ENCODE measurements at regions not wholly inside any gene's neighbourhood (a gene's known extent, or its start where the extent isn't known, plus 50 kb on each side); places are given as distances from the start of the nearest gene placed in this dataset.

GRCh38 chr12:71315328-71315985, 124.1 kb upstream of the LGR5 start (continued):
- TF ChIP-seq NR2F1 (CRISPR knock-in tag; IDR thresholded peaks at IDR 0.05), result no peak
- no peak for TF ChIP-seq ZFP91 (CRISPR knock-in tag; IDR thresholded peaks at IDR 0.05; ENCODE audit: borderline replicate concordance)
- TF ChIP-seq ZSCAN20 (CRISPR knock-in tag; IDR thresholded peaks at IDR 0.05; ENCODE audit: borderline replicate concordance), result no peak
- TF ChIP-seq JARID2 (CRISPR knock-in tag; IDR thresholded peaks at IDR 0.05; ENCODE audit: insufficient replicate concordance), result no peak
- TF ChIP-seq DMAP1 (CRISPR knock-in tag; IDR thresholded peaks at IDR 0.05), result no peak
- TF ChIP-seq ZNF10 (CRISPR knock-in tag; IDR thresholded peaks at IDR 0.05; ENCODE audit: borderline replicate concordance, low read depth), result no peak
- no peak for TF ChIP-seq SNAPC5 (CRISPR knock-in tag; IDR thresholded peaks at IDR 0.05; ENCODE audit: borderline replicate concordance)
- TF ChIP-seq MLLT10 (CRISPR knock-in tag; IDR thresholded peaks at IDR 0.05), result no peak

- no peak overlapping the region for H3K4me2 ChIP-seq (ENCODE audit: low read depth, low read length)
- no peaks in the 10 kb centered on the region for H3K36me3 ChIP-seq (replicated peaks in 1 of 2; ENCODE audit: control insufficient read depth in 1 of 2, insufficient read depth in 2 of 2, low read length in 2 of 2)
- in situ Hi-C loops (cut with HindIII; ENCODE audit: extremely low pct_ligation_motif_present, low pct_unique_long_range_greater_than_20kb) (no loop called here), intact Hi-C loops (cut with micrococcal nuclease; ENCODE audit: unreplicated experiment) (no loop called here)
- no TSS peak for BruUV-seq (replicated peaks)
- no peaks in the 10 kb centered on the region for H3K4me1 ChIP-seq (ENCODE audit: insufficient read depth, low read length)
- no peaks in the 10 kb centered on the region for H3K79me2 ChIP-seq (ENCODE audit: insufficient read depth, low read length)
- CTCF ChIA-PET (ENCODE audit: low intra/inter-chr PET ratio, low total read pairs), result no interaction called here
- H2AFZ ChIP-seq (ENCODE audit: low read length), result no peak overlapping the region
- ATAC-seq, result no peak
- no peak overlapping the region for H3K4me3 ChIP-seq (replicated peaks in 1 of 3; ENCODE audit: insufficient read depth in 1 of 3, low read depth in 2 of 3, low read length in 3 of 3)
- H3K9me3 ChIP-seq (ENCODE audit: low read length), result no peaks in the 10 kb centered on the region
- no peak for FAIRE-seq
- H3K27ac ChIP-seq (ENCODE audit: extremely low read length, insufficient read depth, low read length), result no peak overlapping the region
- 16% methylated on average over 3 of the region's 3 CpGs for WGBS (ENCODE audit: low lambda C conversion rate)
- H4K20me1 ChIP-seq (ENCODE audit: insufficient read depth, low read length), result no peaks in the 10 kb centered on the region
- no peaks in the 10 kb centered on the region for H3K27me3 ChIP-seq (ENCODE audit: control insufficient read depth in 1 of 2, insufficient read depth in 2 of 2, low read length in 2 of 2)
- no peak overlapping the region for H3K9ac ChIP-seq (ENCODE audit: insufficient read depth, low read depth, low read length)
- no peak for DNase-seq (ENCODE audit: low spot score)
- POLR2A ChIA-PET, result no interaction called here
- TF ChIP-seq HNF4G (IDR thresholded peaks at IDR 0.05; ENCODE audit: borderline replicate concordance, low read depth, low read length) (no peak), HNF4G (CRISPR knock-in tag; IDR thresholded peaks at IDR 0.05; ENCODE audit: borderline replicate concordance, low read depth) (no peak), HINFP (CRISPR knock-in tag; IDR thresholded peaks at IDR 0.05; ENCODE audit: low read depth) (no peak), ZSCAN12 (CRISPR knock-in tag; IDR thresholded peaks at IDR 0.05) (no peak), IRX3 (CRISPR knock-in tag; IDR thresholded peaks at IDR 0.05; ENCODE audit: borderline replicate concordance, low read depth) (no peak), GZF1 (CRISPR knock-in tag; IDR thresholded peaks at IDR 0.05) (no peak), ZNF10 (CRISPR knock-in tag; IDR thresholded peaks at IDR 0.05; ENCODE audit: borderline replicate concordance, low read depth) (no peak)
Observed at GRCh38 chr12:71312768-71313403, 126.7 kb upstream of the LGR5 start.
